ENCODE measurements at regions not wholly inside any gene's neighbourhood (a gene's known extent, or its start where the extent isn't known, plus 50 kb on each side); places are given as distances from the start of the nearest gene placed in this dataset.

GRCh38 chr9:1400983-1401382 is 350.8 kb downstream of the DMRT2 start:
- ChIA-PET RAD21 (ENCODE audit: low non-redundant PET in 1 of 2, low total read pairs in 2 of 2, uncharacterized antibody in 2 of 2, unreplicated experiment in 2 of 2) (no interaction called here), POLR2A (no interaction called here), CTCF (no interaction called here)
- H3K79me2 ChIP-seq (ENCODE audit: insufficient read depth, low read length) = no peaks in the 10 kb centered on the region
- no peaks in the 10 kb centered on the region for H3K4me1 ChIP-seq (ENCODE audit: control insufficient read depth in 1 of 2, insufficient read depth in 2 of 2, low read length in 2 of 2)
- H2AFZ ChIP-seq (ENCODE audit: low read depth, low read length, poor library complexity, severe bottlenecking) = no peak overlapping the region
- H3K9me2 ChIP-seq (ENCODE audit: insufficient read depth) = no peaks in the 10 kb centered on the region
- no peak overlapping the region for H3K4me3 ChIP-seq (replicated peaks in 1 of 2; ENCODE audit: low read depth in 1 of 2, low read length in 2 of 2)
- no peaks in the 10 kb centered on the region for H3K36me3 ChIP-seq (ENCODE audit: control insufficient read depth in 1 of 2, insufficient read depth in 2 of 2, low read length in 2 of 2)
- TF ChIP-seq CEBPB (IDR thresholded peaks at IDR 0.05; ENCODE audit: low read depth) (no peak), POLR2AphosphoS5 (IDR thresholded peaks at IDR 0.05; ENCODE audit: low read depth, low read length) (no peak), ZNF274 (IDR thresholded peaks at IDR 0.05; ENCODE audit: low read depth, low read length) (no peak), CTCF (IDR thresholded peaks at IDR 0.05 in 2 of 3, conservative IDR thresholded peaks at IDR 0.05 in 1 of 3; ENCODE audit: borderline replicate concordance in 1 of 3, insufficient read depth in 1 of 3, low read depth in 2 of 3, low read length in 2 of 3) (no peak), ZFX (IDR thresholded peaks at IDR 0.05) (no peak), MAX (IDR thresholded peaks at IDR 0.05) (no peak), TCF7L2 (IDR thresholded peaks at IDR 0.05; ENCODE audit: borderline replicate concordance, extremely low read depth, insufficient read depth, insufficient read length) (no peak), SP1 (IDR thresholded peaks at IDR 0.05; ENCODE audit: low read depth) (no peak), EGR1 (IDR thresholded peaks at IDR 0.05; ENCODE audit: low read depth) (no peak), JUND (IDR thresholded peaks at IDR 0.05) (no peak), SRF (IDR thresholded peaks at IDR 0.05; ENCODE audit: low read depth) (no peak), RAD21 (IDR thresholded peaks at IDR 0.05; ENCODE audit: low read depth) (no peak), FOSL1 (IDR thresholded peaks at IDR 0.05; ENCODE audit: low read depth) (no peak), ATF3 (IDR thresholded peaks at IDR 0.05) (no peak), ZBTB33 (IDR thresholded peaks at IDR 0.05; ENCODE audit: extremely low read depth, insufficient replicate concordance, low read length) (no peak), CBX3 (IDR thresholded peaks at IDR 0.05; ENCODE audit: low read depth) (no peak), YY1 (IDR thresholded peaks at IDR 0.05; ENCODE audit: extremely low read depth, insufficient replicate concordance, low read depth, low read length) (no peak), SIN3A (IDR thresholded peaks at IDR 0.05; ENCODE audit: low read depth) (no peak)
- intact Hi-C loops (cut with micrococcal nuclease) = no loop called here
- no TSS peak for BruUV-seq (replicated peaks)
- H3K4me2 ChIP-seq (ENCODE audit: low read length) = no peak overlapping the region
- ATAC-seq (no peak), DNase-seq (ENCODE audit: low read depth, low spot score) (no peak)
- H3K27ac ChIP-seq (ENCODE audit: low read depth, low read length) = no peak overlapping the region
- no peaks in the 10 kb centered on the region for H4K20me1 ChIP-seq (ENCODE audit: insufficient read depth)
- no peak overlapping the region for H3K9ac ChIP-seq (ENCODE audit: low read length)
- no peaks in the 10 kb centered on the region for H3K27me3 ChIP-seq (ENCODE audit: insufficient read depth, low read length)
- peaks cover 7 to 18% of the 10 kb centered on the region in 2 experiments; a peak in 2 of 4 replicates for H3K9me3 ChIP-seq (ENCODE audit: control insufficient read depth in 1 of 2, insufficient read depth in 1 of 2, low read depth in 1 of 2, low read length in 2 of 2)

All from HCT116 (cell line).